Spinal cord (tissue), 9 donors: ENCODE measurements at regions not wholly inside any gene's neighbourhood (a gene's known extent, or its start where the extent isn't known, plus 50 kb on each side); places are given as distances from the start of the nearest gene placed in this dataset.

ENCODE experiments used
- DNase-seq, 6 donors: peaks; one replicate each; pipeline versions ENCODE4 v3.0.0 to v3.0.0-alpha.2; 2013 to 2015; ENCODE audit warnings: low spot score in 6 of 6, low read depth in 4 of 6
- H3K27ac ChIP-seq: one replicate; pipeline ENCODE4 v1.5.1; 2013; ENCODE audit warnings: low read depth, low read length, control low read depth
- H3K27me3 ChIP-seq: one replicate; pipeline ENCODE4 v1.6.1; 2013; ENCODE audit warnings: low read length; ENCODE audit not compliant: control insufficient read depth, insufficient read depth
- H3K36me3 ChIP-seq: one replicate; pipeline ENCODE4 v1.6.1; 2013; ENCODE audit warnings: low read length; ENCODE audit not compliant: control insufficient read depth, insufficient read depth
- H3K4me1 ChIP-seq: one replicate; pipeline ENCODE4 v1.6.1; 2013; ENCODE audit warnings: low read length; ENCODE audit not compliant: control insufficient read depth, insufficient read depth
- H3K4me3 ChIP-seq: one replicate; pipeline ENCODE4 v1.5.1; 2013; ENCODE audit warnings: low read depth, low read length, control low read depth
- H3K9me3 ChIP-seq: one replicate; pipeline ENCODE4 v1.6.1; 2013; ENCODE audit warnings: low read length; ENCODE audit not compliant: control insufficient read depth, insufficient read depth
- WGBS: methylation state at CpG from one replicate; pipeline ENCODE4 v1.1.5; 2013; ENCODE audit warnings: missing lambda C conversion rate; ENCODE audit not compliant: insufficient coverage; 5-methylcytosine and 5-hydroxymethylcytosine counted together
- donor health status: healthy.

- no peaks in the 10 kb centered on the region for H3K9me3 ChIP-seq
- H3K4me3 ChIP-seq = no peak overlapping the region
- H3K27ac ChIP-seq = no peak overlapping the region
- no peaks in the 10 kb centered on the region for H3K36me3 ChIP-seq
- no peaks in the 10 kb centered on the region for H3K27me3 ChIP-seq
- H3K4me1 ChIP-seq = no peaks in the 10 kb centered on the region
- DNase-seq = peak in 1 of 6 donors; percentile 19
- WGBS = 100% methylated on average over 1 of the region's 6 CpGs
Measured at GRCh38 chr18:29104671-29105070, 927.7 kb upstream of the CDH2 start.

- Histone ChIP-seq H3K4me1 (no peaks in the 10 kb centered on the region), H3K36me3 (no peaks in the 10 kb centered on the region), H3K27me3 (no peaks in the 10 kb centered on the region), H3K27ac (no peak overlapping the region), H3K4me3 (no peak overlapping the region), H3K9me3 (no peaks in the 10 kb centered on the region)
- no peak for DNase-seq
- WGBS = no CpG with 5 or more reads among the region's 1 CpG
Measured at GRCh38 chr18:29104227-29104626, 927.3 kb upstream of the CDH2 start.

GRCh38 chr18:29096079-29096770, 919.3 kb upstream of the CDH2 start:
- H3K27me3 ChIP-seq = no peaks in the 10 kb centered on the region
- DNase-seq = no peak
- no peak overlapping the region for H3K4me3 ChIP-seq
- H3K4me1 ChIP-seq = no peaks in the 10 kb centered on the region
- no peaks in the 10 kb centered on the region for H3K36me3 ChIP-seq
- WGBS = 90% methylated on average over 2 of the region's 8 CpGs
- H3K9me3 ChIP-seq = no peaks in the 10 kb centered on the region
- no peak overlapping the region for H3K27ac ChIP-seq

GRCh38 chr18:29087616-29088246, 910.8 kb upstream of the CDH2 start:
- 60% methylated on average over 1 of the region's 3 CpGs for WGBS
- Histone ChIP-seq H3K9me3 (no peaks in the 10 kb centered on the region), H3K27me3 (no peaks in the 10 kb centered on the region), H3K4me3 (no peak overlapping the region), H3K27ac (no peak overlapping the region), H3K4me1 (no peaks in the 10 kb centered on the region), H3K36me3 (no peaks in the 10 kb centered on the region)
- DNase-seq = no peak

GRCh38 chr18:29084120-29084519, 907.2 kb upstream of the CDH2 start:
- H3K27ac ChIP-seq = no peak overlapping the region
- no peak overlapping the region for H3K4me3 ChIP-seq
- H3K9me3 ChIP-seq = no peaks in the 10 kb centered on the region
- no peaks in the 10 kb centered on the region for H3K4me1 ChIP-seq
- H3K36me3 ChIP-seq = no peaks in the 10 kb centered on the region
- H3K27me3 ChIP-seq = no peaks in the 10 kb centered on the region
- DNase-seq = no peak

GRCh38 chr18:29083545-29083944, 906.6 kb upstream of the CDH2 start:
- WGBS = 65% methylated on average over 3 of the region's 4 CpGs
- DNase-seq = peak in 1 of 6 donors; percentile 50
- Histone ChIP-seq H3K27me3 (no peaks in the 10 kb centered on the region), H3K27ac (no peak overlapping the region), H3K9me3 (no peaks in the 10 kb centered on the region), H3K4me1 (no peaks in the 10 kb centered on the region), H3K36me3 (no peaks in the 10 kb centered on the region), H3K4me3 (no peak overlapping the region)

GRCh38 chr18:29080946-29081345, 904.0 kb upstream of the CDH2 start:
- no peaks in the 10 kb centered on the region for H3K9me3 ChIP-seq
- no peaks in the 10 kb centered on the region for H3K36me3 ChIP-seq
- no peak overlapping the region for H3K27ac ChIP-seq
- no peaks in the 10 kb centered on the region for H3K4me1 ChIP-seq
- H3K4me3 ChIP-seq = no peak overlapping the region
- 100% methylated on average over 1 of the region's 3 CpGs for WGBS
- H3K27me3 ChIP-seq = no peaks in the 10 kb centered on the region
- DNase-seq = peak in 2 of 6 donors; percentile 4 to 11

GRCh38 chr18:29078273-29078672, 901.3 kb upstream of the CDH2 start:
- H3K36me3 ChIP-seq = no peaks in the 10 kb centered on the region
- 60% methylated on average over 2 of the region's 3 CpGs for WGBS
- H3K9me3 ChIP-seq = no peaks in the 10 kb centered on the region
- DNase-seq = peak; percentile 6 to 90 (median 24)
- H3K4me3 ChIP-seq = no peak overlapping the region
- H3K27ac ChIP-seq = no peak overlapping the region
- H3K4me1 ChIP-seq = no peaks in the 10 kb centered on the region
- H3K27me3 ChIP-seq = no peaks in the 10 kb centered on the region

GRCh38 chr18:29077344-29077743, 900.4 kb upstream of the CDH2 start:
- Histone ChIP-seq H3K4me1 (no peaks in the 10 kb centered on the region), H3K27ac (no peak overlapping the region), H3K9me3 (no peaks in the 10 kb centered on the region), H3K27me3 (no peaks in the 10 kb centered on the region), H3K4me3 (no peak overlapping the region), H3K36me3 (no peaks in the 10 kb centered on the region)
- no peak for DNase-seq
- WGBS = no CpG with 5 or more reads among the region's 5 CpGs

- DNase-seq = no peak
- Histone ChIP-seq H3K9me3 (no peaks in the 10 kb centered on the region), H3K4me1 (no peaks in the 10 kb centered on the region), H3K27ac (no peak overlapping the region), H3K27me3 (no peaks in the 10 kb centered on the region), H3K36me3 (no peaks in the 10 kb centered on the region), H3K4me3 (no peak overlapping the region)
- 100% methylated on average over 1 of the region's 2 CpGs for WGBS
Measured at GRCh38 chr18:29076645-29077044, 899.7 kb upstream of the CDH2 start.
